ENCODE measurements at regions not wholly inside any gene's neighbourhood (a gene's known extent, or its start where the extent isn't known, plus 50 kb on each side); places are given as distances from the start of the nearest gene placed in this dataset.

GRCh38 chr22:48805516-48805915 lies 1022.2 kb downstream of the BRD1 start:
- no peak overlapping the region for H2BK15ac ChIP-seq (ENCODE audit: low read length)
- no peak overlapping the region for H3K14ac ChIP-seq (ENCODE audit: low read length)
- no peak overlapping the region for H2BK120ac ChIP-seq (ENCODE audit: low read depth, low read length)
- no peak overlapping the region for H2BK5ac ChIP-seq (ENCODE audit: low read length)
- no peak overlapping the region for H3K4ac ChIP-seq (ENCODE audit: low read length)
- no peaks in the 10 kb centered on the region for H3K27me3 ChIP-seq (ENCODE audit: control insufficient read depth in 3 of 3, insufficient read depth in 3 of 3, low read depth in 1 of 3, low read length in 3 of 3)
- H4K91ac ChIP-seq (ENCODE audit: low read depth, low read length, poor library complexity) = no peak overlapping the region
- no peak overlapping the region for H3K4me3 ChIP-seq (ENCODE audit: low read length in 2 of 2)
- DNase-seq (ENCODE audit: low spot score) = no peak
- no peaks in the 10 kb centered on the region for H3K79me1 ChIP-seq (ENCODE audit: low read depth, low read length)
- WGBS, 2 donors (ENCODE audit: extremely low coverage in 2 of 2, insufficient read length in 2 of 2, insufficient replicate concordance in 1 of 2) = no CpG with 5 or more reads among the region's 10 CpGs
- H2AK5ac ChIP-seq (ENCODE audit: low read depth, low read length) = no peak overlapping the region
- no peak overlapping the region for H3K18ac ChIP-seq (ENCODE audit: low read length)
- no peak overlapping the region for H2AFZ ChIP-seq (ENCODE audit: low read length)
- no peak overlapping the region for H3K27ac ChIP-seq (replicated peaks; ENCODE audit: low read length)
- no peak overlapping the region for H3K4me2 ChIP-seq (ENCODE audit: insufficient read depth, low read length, poor library complexity, severe bottlenecking)
- H3K9me3 ChIP-seq (replicated peaks in 1 of 2; ENCODE audit: control insufficient read depth in 2 of 2, insufficient read depth in 1 of 2, low read depth in 1 of 2, low read length in 2 of 2) = peaks cover 0 to 4% of the 10 kb centered on the region in 2 donors
- no peak overlapping the region for H4K8ac ChIP-seq (ENCODE audit: low read depth, low read length)
- H3K23ac ChIP-seq (ENCODE audit: low read depth, low read length, poor library complexity) = no peak overlapping the region
- no peak overlapping the region for H3K9ac ChIP-seq (ENCODE audit: low read depth, low read length, poor library complexity)
- no peaks in the 10 kb centered on the region for H3K4me1 ChIP-seq (ENCODE audit: control insufficient read depth in 2 of 2, insufficient read depth in 1 of 2, low read depth in 1 of 2, low read length in 2 of 2)
- no peaks in the 10 kb centered on the region for H3K36me3 ChIP-seq (replicated peaks in 1 of 2; ENCODE audit: control insufficient read depth in 2 of 2, insufficient read depth in 2 of 2, low read length in 2 of 2)
- H2BK12ac ChIP-seq (ENCODE audit: low read length) = no peak overlapping the region

DNA sequence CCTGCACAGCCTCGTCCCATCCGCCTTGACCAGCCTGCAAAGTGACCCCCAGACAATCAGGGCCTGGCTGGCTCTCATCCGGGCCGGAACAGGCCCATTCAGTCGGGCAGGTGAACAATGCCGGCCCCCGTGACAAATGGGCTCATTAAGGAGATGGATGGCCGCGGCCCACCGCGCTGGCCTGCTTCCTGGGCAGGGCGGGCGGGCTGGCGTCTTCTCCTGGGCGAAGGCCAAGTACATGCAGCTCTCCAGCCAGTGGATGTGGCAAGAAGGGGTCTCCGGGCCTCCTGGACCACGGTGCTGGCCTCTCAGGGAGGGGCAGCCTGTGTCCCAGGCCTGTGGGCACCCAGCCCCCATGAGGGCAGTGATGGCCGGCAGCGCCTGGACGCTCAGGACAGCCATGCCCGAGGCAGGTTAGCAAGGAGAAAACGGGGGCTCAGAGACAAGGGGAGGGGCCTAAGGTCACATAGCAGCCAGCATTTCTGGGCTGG lies 1022.8 kb downstream of the BRD1 start:
- Histone ChIP-seq H2AK5ac (ENCODE audit: low read depth, low read length) (no peak overlapping the region), H3K4me2 (ENCODE audit: insufficient read depth, low read length, poor library complexity, severe bottlenecking) (no peak overlapping the region), H2AFZ (ENCODE audit: low read length) (no peak overlapping the region), H3K4me3 (ENCODE audit: low read length in 2 of 2) (no peak overlapping the region), H4K8ac (ENCODE audit: low read depth, low read length) (no peak overlapping the region), H3K36me3 (replicated peaks in 1 of 2; ENCODE audit: control insufficient read depth in 2 of 2, insufficient read depth in 2 of 2, low read length in 2 of 2) (no peaks in the 10 kb centered on the region), H2BK5ac (ENCODE audit: low read length) (no peak overlapping the region), H3K4ac (ENCODE audit: low read length) (no peak overlapping the region), H2BK120ac (ENCODE audit: low read depth, low read length) (no peak overlapping the region), H2BK15ac (ENCODE audit: low read length) (no peak overlapping the region), H2BK12ac (ENCODE audit: low read length) (no peak overlapping the region), H4K91ac (ENCODE audit: low read depth, low read length, poor library complexity) (no peak overlapping the region), H3K18ac (ENCODE audit: low read length) (peak overlapping the region; percentile 87), H3K4me1 (ENCODE audit: control insufficient read depth in 2 of 2, insufficient read depth in 1 of 2, low read depth in 1 of 2, low read length in 2 of 2) (no peaks in the 10 kb centered on the region), H3K27me3 (ENCODE audit: control insufficient read depth in 3 of 3, insufficient read depth in 3 of 3, low read depth in 1 of 3, low read length in 3 of 3) (no peaks in the 10 kb centered on the region), H3K14ac (ENCODE audit: low read length) (peak overlapping the region; percentile 12), H3K27ac (replicated peaks; ENCODE audit: low read length) (no peak overlapping the region), H3K9me3 (replicated peaks in 1 of 2; ENCODE audit: control insufficient read depth in 2 of 2, insufficient read depth in 1 of 2, low read depth in 1 of 2, low read length in 2 of 2) (peaks cover 0 to 4% of the 10 kb centered on the region in 2 donors), H3K79me1 (ENCODE audit: low read depth, low read length) (no peaks in the 10 kb centered on the region), H3K23ac (ENCODE audit: low read depth, low read length, poor library complexity) (no peak overlapping the region), H3K9ac (ENCODE audit: low read depth, low read length, poor library complexity) (peak overlapping the region; percentile 15)
- WGBS, 2 donors (ENCODE audit: extremely low coverage in 2 of 2, insufficient read length in 2 of 2, insufficient replicate concordance in 1 of 2) = no CpG with 5 or more reads among the region's 22 CpGs
- DNase-seq (ENCODE audit: low spot score) = no peak

GRCh38 chr22:48803948-48804810 lies 1023.5 kb downstream of the BRD1 start:
- Histone ChIP-seq H3K4me2 (ENCODE audit: insufficient read depth, low read length, poor library complexity, severe bottlenecking) (no peak overlapping the region), H2BK5ac (ENCODE audit: low read length) (no peak overlapping the region), H2AFZ (ENCODE audit: low read length) (no peak overlapping the region), H3K4me1 (ENCODE audit: control insufficient read depth in 2 of 2, insufficient read depth in 1 of 2, low read depth in 1 of 2, low read length in 2 of 2) (no peaks in the 10 kb centered on the region), H3K36me3 (replicated peaks in 1 of 2; ENCODE audit: control insufficient read depth in 2 of 2, insufficient read depth in 2 of 2, low read length in 2 of 2) (no peaks in the 10 kb centered on the region), H4K91ac (ENCODE audit: low read depth, low read length, poor library complexity) (no peak overlapping the region), H2AK5ac (ENCODE audit: low read depth, low read length) (peak overlapping the region; percentile 20), H3K4ac (ENCODE audit: low read length) (no peak overlapping the region), H3K18ac (ENCODE audit: low read length) (peak overlapping the region; percentile 87), H3K79me1 (ENCODE audit: low read depth, low read length) (no peaks in the 10 kb centered on the region), H3K9ac (ENCODE audit: low read depth, low read length, poor library complexity) (peak overlapping the region; percentile 15), H2BK15ac (ENCODE audit: low read length) (no peak overlapping the region), H2BK120ac (ENCODE audit: low read depth, low read length) (peak overlapping the region; percentile 62), H3K14ac (ENCODE audit: low read length) (peak overlapping the region; percentile 4), H4K8ac (ENCODE audit: low read depth, low read length) (no peak overlapping the region), H3K27me3 (ENCODE audit: control insufficient read depth in 3 of 3, insufficient read depth in 3 of 3, low read depth in 1 of 3, low read length in 3 of 3) (no peaks in the 10 kb centered on the region), H3K9me3 (replicated peaks in 1 of 2; ENCODE audit: control insufficient read depth in 2 of 2, insufficient read depth in 1 of 2, low read depth in 1 of 2, low read length in 2 of 2) (peaks cover 0 to 4% of the 10 kb centered on the region in 2 donors), H2BK12ac (ENCODE audit: low read length) (no peak overlapping the region), H3K4me3 (ENCODE audit: low read length in 2 of 2) (no peak overlapping the region), H3K27ac (replicated peaks; ENCODE audit: low read length) (no peak overlapping the region), H3K23ac (ENCODE audit: low read depth, low read length, poor library complexity) (no peak overlapping the region)
- WGBS, 2 donors (ENCODE audit: extremely low coverage in 2 of 2, insufficient read length in 2 of 2, insufficient replicate concordance in 1 of 2) = no CpG with 5 or more reads among the region's 25 CpGs
- no peak for DNase-seq (ENCODE audit: low spot score)

DNA sequence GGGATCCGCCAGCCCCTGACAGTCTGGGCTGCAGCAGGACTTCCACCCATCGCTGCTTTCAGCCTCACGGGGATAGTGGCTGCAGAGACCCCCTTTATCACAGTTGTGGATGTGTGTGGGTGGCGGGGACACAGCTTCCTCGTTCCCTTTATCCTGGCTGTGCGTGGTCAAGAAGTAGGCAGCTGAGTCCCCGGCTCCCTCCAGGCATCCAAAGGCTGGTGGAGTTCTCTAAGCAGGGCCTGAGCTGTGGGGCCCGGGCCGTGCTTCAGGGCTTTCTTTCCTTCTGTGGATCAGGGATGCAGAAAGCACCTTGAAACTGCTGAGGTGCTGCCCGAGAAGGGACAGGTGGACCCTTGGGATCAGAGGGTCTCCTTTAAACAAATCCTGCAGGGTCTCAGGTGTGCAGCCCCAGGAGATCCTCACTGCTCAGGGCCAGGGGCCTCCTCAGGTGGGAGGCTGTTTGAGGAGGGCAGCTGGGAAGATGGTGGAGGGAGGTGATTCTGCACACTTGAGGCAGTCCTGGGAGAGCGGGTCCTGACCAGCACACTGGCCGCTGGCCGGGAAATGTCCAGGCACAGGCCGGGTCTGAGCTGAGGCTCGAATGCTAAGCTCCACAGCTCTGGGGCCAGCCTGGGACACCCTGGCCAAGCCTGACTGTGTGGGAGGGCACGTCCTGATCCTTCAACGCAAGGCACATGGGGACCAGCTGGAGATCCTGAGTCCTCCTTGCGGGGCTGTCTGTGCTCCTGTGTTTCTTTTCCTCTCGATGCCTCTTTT lies 1024.3 kb downstream of the BRD1 start:
- Histone ChIP-seq H2BK12ac (ENCODE audit: low read length) (no peak overlapping the region), H4K91ac (ENCODE audit: low read depth, low read length, poor library complexity) (no peak overlapping the region), H3K4me3 (ENCODE audit: low read length in 2 of 2) (no peak overlapping the region), H2AK5ac (ENCODE audit: low read depth, low read length) (peak overlapping the region; percentile 20), H3K27ac (replicated peaks; ENCODE audit: low read length) (no peak overlapping the region), H4K8ac (ENCODE audit: low read depth, low read length) (no peak overlapping the region), H3K4me1 (ENCODE audit: control insufficient read depth in 2 of 2, insufficient read depth in 1 of 2, low read depth in 1 of 2, low read length in 2 of 2) (no peaks in the 10 kb centered on the region), H3K9ac (ENCODE audit: low read depth, low read length, poor library complexity) (no peak overlapping the region), H2BK15ac (ENCODE audit: low read length) (no peak overlapping the region), H3K4me2 (ENCODE audit: insufficient read depth, low read length, poor library complexity, severe bottlenecking) (no peak overlapping the region), H3K36me3 (replicated peaks in 1 of 2; ENCODE audit: control insufficient read depth in 2 of 2, insufficient read depth in 2 of 2, low read length in 2 of 2) (no peaks in the 10 kb centered on the region), H3K14ac (ENCODE audit: low read length) (peak overlapping the region; percentile 4), H2BK120ac (ENCODE audit: low read depth, low read length) (no peak overlapping the region), H3K27me3 (ENCODE audit: control insufficient read depth in 3 of 3, insufficient read depth in 3 of 3, low read depth in 1 of 3, low read length in 3 of 3) (no peaks in the 10 kb centered on the region), H2AFZ (ENCODE audit: low read length) (no peak overlapping the region), H3K4ac (ENCODE audit: low read length) (no peak overlapping the region), H3K9me3 (replicated peaks in 1 of 2; ENCODE audit: control insufficient read depth in 2 of 2, insufficient read depth in 1 of 2, low read depth in 1 of 2, low read length in 2 of 2) (peaks cover 0 to 4% of the 10 kb centered on the region in 2 donors), H3K18ac (ENCODE audit: low read length) (peak overlapping the region; percentile 11), H3K79me1 (ENCODE audit: low read depth, low read length) (no peaks in the 10 kb centered on the region), H3K23ac (ENCODE audit: low read depth, low read length, poor library complexity) (no peak overlapping the region), H2BK5ac (ENCODE audit: low read length) (peak overlapping the region; percentile 11)
- WGBS, 2 donors (ENCODE audit: extremely low coverage in 2 of 2, insufficient read length in 2 of 2, insufficient replicate concordance in 1 of 2) = no CpG with 5 or more reads among the region's 19 CpGs
- no peak for DNase-seq (ENCODE audit: low spot score)
